ENCODE measurements at regions not wholly inside any gene's neighbourhood (a gene's known extent, or its start where the extent isn't known, plus 50 kb on each side); places are given as distances from the start of the nearest gene placed in this dataset.
A peak's percentile ranks its signal among the peaks of the same experiment; 100 is the strongest.

GRCh38 chr18:8983195-8983594, 119.3 kb upstream of the NDUFV2 start:
- H3K9ac ChIP-seq (ENCODE audit: extremely low read depth, low read length, poor library complexity, severe bottlenecking): no peak overlapping the region
- H3K4me1 ChIP-seq (ENCODE audit: control insufficient read depth, insufficient read depth, low read length): peaks cover 4% of the 10 kb centered on the region
- Mint-ChIP-seq H3K4me3 (no peak overlapping the region), H3K27ac (no peak overlapping the region), H3K36me3 (ENCODE audit: low read depth) (no peaks in the 10 kb centered on the region), H3K27me3 (ENCODE audit: insufficient read depth) (peaks cover 7% of the 10 kb centered on the region), H3K4me1 (peaks cover 26% of the 10 kb centered on the region), H3K9me3 (no peaks in the 10 kb centered on the region)
- DNase-seq: no peak
- H3K4me3 ChIP-seq (ENCODE audit: low read length): no peak overlapping the region
- H3K27ac ChIP-seq (ENCODE audit: low read depth, low read length): peak overlapping the region; percentile 36
- H3K36me3 ChIP-seq (ENCODE audit: control insufficient read depth, insufficient read depth, low read length): no peaks in the 10 kb centered on the region
- 87% methylated on average over 1 of the region's 1 CpG; no CpG with 5 or more reads in 1 of the 2 experiments for WGBS, 2 experiments (ENCODE audit: insufficient coverage in 1 of 2, insufficient read length in 1 of 2)
- H3K27me3 ChIP-seq (ENCODE audit: control insufficient read depth, insufficient read depth, low read length, poor library complexity, severe bottlenecking): no peaks in the 10 kb centered on the region
- no peaks in the 10 kb centered on the region for H3K9me3 ChIP-seq (ENCODE audit: control insufficient read depth, low read length)
- TF ChIP-seq CTCF (conservative IDR thresholded peaks at IDR 0.05): no peak

GRCh38 chr18:8984131-8984721, 118.3 kb upstream of the NDUFV2 start:
- no peaks in the 10 kb centered on the region for H3K36me3 ChIP-seq (ENCODE audit: control insufficient read depth, insufficient read depth, low read length)
- Mint-ChIP-seq H3K9me3 (no peaks in the 10 kb centered on the region), H3K4me3 (no peak overlapping the region), H3K27ac (no peak overlapping the region), H3K27me3 (ENCODE audit: insufficient read depth) (peaks cover 10% of the 10 kb centered on the region), H3K4me1 (peaks cover 23% of the 10 kb centered on the region), H3K36me3 (ENCODE audit: low read depth) (no peaks in the 10 kb centered on the region)
- 0 to 63% methylated on average over 1 to 3 of the region's 4 CpGs for WGBS, 2 experiments (ENCODE audit: insufficient coverage in 1 of 2, insufficient read length in 1 of 2)
- H3K4me1 ChIP-seq (ENCODE audit: control insufficient read depth, insufficient read depth, low read length): peaks cover 3% of the 10 kb centered on the region
- no peak overlapping the region for H3K4me3 ChIP-seq (ENCODE audit: low read length)
- no peak for DNase-seq
- H3K27me3 ChIP-seq (ENCODE audit: control insufficient read depth, insufficient read depth, low read length, poor library complexity, severe bottlenecking): no peaks in the 10 kb centered on the region
- no peak overlapping the region for H3K27ac ChIP-seq (ENCODE audit: low read depth, low read length)
- no peaks in the 10 kb centered on the region for H3K9me3 ChIP-seq (ENCODE audit: control insufficient read depth, low read length)
- TF ChIP-seq CTCF (conservative IDR thresholded peaks at IDR 0.05): no peak
- no peak overlapping the region for H3K9ac ChIP-seq (ENCODE audit: extremely low read depth, low read length, poor library complexity, severe bottlenecking)

GRCh38 chr18:8987241-8987640, 115.3 kb upstream of the NDUFV2 start:
- no peak overlapping the region for H3K4me3 Mint-ChIP-seq
- Histone ChIP-seq H3K27ac (ENCODE audit: low read depth, low read length) (no peak overlapping the region), H3K9me3 (ENCODE audit: control insufficient read depth, low read length) (no peaks in the 10 kb centered on the region), H3K36me3 (ENCODE audit: control insufficient read depth, insufficient read depth, low read length) (no peaks in the 10 kb centered on the region), H3K4me3 (ENCODE audit: low read length) (no peak overlapping the region), H3K4me1 (ENCODE audit: control insufficient read depth, insufficient read depth, low read length) (no peaks in the 10 kb centered on the region), H3K9ac (ENCODE audit: extremely low read depth, low read length, poor library complexity, severe bottlenecking) (no peak overlapping the region), H3K27me3 (ENCODE audit: control insufficient read depth, insufficient read depth, low read length, poor library complexity, severe bottlenecking) (no peaks in the 10 kb centered on the region)
- H3K36me3 Mint-ChIP-seq (ENCODE audit: low read depth): no peaks in the 10 kb centered on the region
- whole genome bisulfite sequencing, 2 experiments (ENCODE audit: insufficient coverage in 1 of 2, insufficient read length in 1 of 2): 95% methylated on average over 5 to 6 of the region's 6 CpGs
- H3K4me1 Mint-ChIP-seq: peaks cover 2% of the 10 kb centered on the region
- no peak overlapping the region for H3K27ac Mint-ChIP-seq
- no peaks in the 10 kb centered on the region for H3K9me3 Mint-ChIP-seq
- DNase-seq: no peak
- TF ChIP-seq CTCF (conservative IDR thresholded peaks at IDR 0.05): no peak
- H3K27me3 Mint-ChIP-seq (ENCODE audit: insufficient read depth): peaks cover 12% of the 10 kb centered on the region

Data from endodermal cell (in vitro differentiated cells).